ENCODE measurements at regions not wholly inside any gene's neighbourhood (a gene's known extent, or its start where the extent isn't known, plus 50 kb on each side); places are given as distances from the start of the nearest gene placed in this dataset.

DNA sequence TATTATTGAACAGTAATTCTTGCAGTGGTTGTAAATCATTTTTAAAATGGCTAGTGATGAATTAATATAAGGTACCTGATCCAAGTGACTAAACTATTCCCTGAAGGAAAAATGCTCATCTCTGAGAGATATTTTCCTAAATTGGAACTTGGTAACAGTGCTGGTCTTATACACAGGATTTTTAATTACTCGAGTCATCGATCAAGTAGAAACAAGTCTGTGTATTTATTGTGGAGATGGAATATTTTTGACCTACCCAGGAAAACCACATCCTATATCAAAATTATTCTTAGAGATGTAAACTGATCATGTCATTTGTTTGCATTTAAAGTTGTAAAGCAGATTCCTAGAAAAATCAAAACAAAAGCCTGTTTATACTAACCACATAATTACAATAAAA lies 166.9 kb downstream of the MOXD1 start:
- Histone ChIP-seq H2AFZ (ENCODE audit: insufficient read depth, low read depth, low read length, poor library complexity, severe bottlenecking) (no peak overlapping the region), H3K27ac (ENCODE audit: low read depth in 1 of 2, low read length in 2 of 2) (no peak overlapping the region), H3K4me3 (replicated peaks in 1 of 3; ENCODE audit: low read depth in 2 of 3, low read length in 3 of 3) (no peak overlapping the region), H3K4me2 (replicated peaks; ENCODE audit: extremely low read depth, low read length, poor library complexity, severe bottlenecking) (no peak overlapping the region), H3K79me2 (ENCODE audit: insufficient read depth, low read length) (no peaks in the 10 kb centered on the region), H3K36me3 (replicated peaks in 1 of 2; ENCODE audit: control insufficient read depth in 1 of 2, insufficient read depth in 2 of 2, low read length in 2 of 2) (no peaks in the 10 kb centered on the region), H4K20me1 (ENCODE audit: insufficient read depth, low read length) (no peaks in the 10 kb centered on the region), H3K4me1 (ENCODE audit: control insufficient read depth in 1 of 2, insufficient read depth in 2 of 2, low read length in 2 of 2) (no peaks in the 10 kb centered on the region), H3K9ac (ENCODE audit: insufficient read depth, low read length, poor library complexity, severe bottlenecking) (no peak overlapping the region), H3K27me3 (ENCODE audit: control insufficient read depth in 2 of 2, insufficient read depth in 2 of 2, low read length in 2 of 2) (no peaks in the 10 kb centered on the region), H3K9me3 (replicated peaks in 1 of 2; ENCODE audit: control insufficient read depth in 1 of 2, insufficient read depth in 1 of 2, low read length in 2 of 2) (no peaks in the 10 kb centered on the region)
- WGBS (ENCODE audit: insufficient coverage) = no CpG with 5 or more reads among the region's 2 CpGs
- no peaks in the 10 kb centered on the region for H3K4me1 Mint-ChIP-seq
- intact Hi-C loops (cut with micrococcal nuclease) = no loop called here
- H3K4me3 Mint-ChIP-seq = no peak overlapping the region
- no peaks in the 10 kb centered on the region for H3K9me3 Mint-ChIP-seq
- no peak for DNase-seq
- H3K27me3 Mint-ChIP-seq (ENCODE audit: low read depth in 3 of 3) = peaks cover 0 to 9% (median 0%) of the 10 kb centered on the region in 3 donors
- no peak overlapping the region for H3K27ac Mint-ChIP-seq
- TF ChIP-seq, protein P1, sequence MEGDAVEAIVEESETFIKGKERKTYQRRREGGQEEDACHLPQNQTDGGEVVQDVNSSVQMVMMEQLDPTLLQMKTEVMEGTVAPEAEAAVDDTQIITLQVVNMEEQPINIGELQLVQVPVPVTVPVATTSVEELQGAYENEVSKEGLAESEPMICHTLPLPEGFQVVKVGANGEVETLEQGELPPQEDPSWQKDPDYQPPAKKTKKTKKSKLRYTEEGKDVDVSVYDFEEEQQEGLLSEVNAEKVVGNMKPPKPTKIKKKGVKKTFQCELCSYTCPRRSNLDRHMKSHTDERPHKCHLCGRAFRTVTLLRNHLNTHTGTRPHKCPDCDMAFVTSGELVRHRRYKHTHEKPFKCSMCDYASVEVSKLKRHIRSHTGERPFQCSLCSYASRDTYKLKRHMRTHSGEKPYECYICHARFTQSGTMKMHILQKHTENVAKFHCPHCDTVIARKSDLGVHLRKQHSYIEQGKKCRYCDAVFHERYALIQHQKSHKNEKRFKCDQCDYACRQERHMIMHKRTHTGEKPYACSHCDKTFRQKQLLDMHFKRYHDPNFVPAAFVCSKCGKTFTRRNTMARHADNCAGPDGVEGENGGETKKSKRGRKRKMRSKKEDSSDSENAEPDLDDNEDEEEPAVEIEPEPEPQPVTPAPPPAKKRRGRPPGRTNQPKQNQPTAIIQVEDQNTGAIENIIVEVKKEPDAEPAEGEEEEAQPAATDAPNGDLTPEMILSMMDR (IDR thresholded peaks at IDR 0.05) = no peak
- H3K36me3 Mint-ChIP-seq = no peaks in the 10 kb centered on the region

DNA sequence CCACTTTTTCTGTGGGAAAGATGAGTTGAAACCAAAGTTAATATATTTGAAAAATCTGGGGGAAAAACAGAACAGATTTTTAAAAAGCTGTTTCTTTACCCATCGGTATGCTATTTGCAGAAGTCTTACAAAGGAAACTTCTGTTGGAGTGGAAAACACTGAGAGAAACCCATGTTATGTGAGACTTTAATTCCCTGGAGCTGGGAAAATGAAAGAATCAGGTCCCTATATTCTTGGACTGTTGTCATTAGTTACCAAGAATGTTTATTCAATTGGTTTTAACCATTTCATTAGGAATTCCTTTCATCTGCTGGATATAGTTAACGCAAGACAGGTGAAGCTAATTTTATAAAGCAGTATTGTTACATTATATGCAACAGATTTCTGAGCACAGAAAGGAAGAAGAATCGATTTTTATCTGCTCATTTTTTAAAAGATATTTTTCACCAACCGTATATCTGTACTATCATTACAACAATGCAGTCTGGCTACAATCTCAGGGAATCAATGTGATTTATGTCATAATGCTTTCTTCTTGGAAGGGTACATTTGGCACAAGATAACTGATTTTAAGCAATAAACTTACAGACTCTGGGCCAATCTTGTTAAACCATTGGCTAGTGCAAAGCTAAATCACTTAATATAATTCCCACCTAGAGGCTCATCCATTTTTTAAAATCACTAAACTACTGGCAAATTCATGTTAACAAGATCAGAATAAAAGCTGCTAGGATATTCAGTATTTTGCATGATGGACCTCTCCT lies 170.0 kb downstream of the MOXD1 start:
- TF ChIP-seq, protein P1 (IDR thresholded peaks at IDR 0.05) = no peak
- no peak overlapping the region for H3K27ac ChIP-seq (ENCODE audit: low read depth in 1 of 2, low read length in 2 of 2)
- H3K4me3 ChIP-seq (replicated peaks in 1 of 3; ENCODE audit: low read depth in 2 of 3, low read length in 3 of 3) = no peak overlapping the region
- no CpG with 5 or more reads among the region's 4 CpGs for WGBS (ENCODE audit: insufficient coverage)
- intact Hi-C loops (cut with micrococcal nuclease) = no loop called here
- no peaks in the 10 kb centered on the region for H3K36me3 Mint-ChIP-seq
- no peaks in the 10 kb centered on the region for H3K36me3 ChIP-seq (replicated peaks in 1 of 2; ENCODE audit: control insufficient read depth in 1 of 2, insufficient read depth in 2 of 2, low read length in 2 of 2)
- no peak for DNase-seq
- H4K20me1 ChIP-seq (ENCODE audit: insufficient read depth, low read length) = no peaks in the 10 kb centered on the region
- H3K4me1 ChIP-seq (ENCODE audit: control insufficient read depth in 1 of 2, insufficient read depth in 2 of 2, low read length in 2 of 2) = no peaks in the 10 kb centered on the region
- H2AFZ ChIP-seq (ENCODE audit: insufficient read depth, low read depth, low read length, poor library complexity, severe bottlenecking) = no peak overlapping the region
- no peak overlapping the region for H3K4me2 ChIP-seq (replicated peaks; ENCODE audit: extremely low read depth, low read length, poor library complexity, severe bottlenecking)
- peaks cover 0 to 4% (median 0%) of the 10 kb centered on the region in 3 donors for H3K27me3 Mint-ChIP-seq (ENCODE audit: low read depth in 3 of 3)
- H3K4me3 Mint-ChIP-seq = no peak overlapping the region
- no peak overlapping the region for H3K9ac ChIP-seq (ENCODE audit: insufficient read depth, low read length, poor library complexity, severe bottlenecking)
- H3K9me3 ChIP-seq (replicated peaks in 1 of 2; ENCODE audit: control insufficient read depth in 1 of 2, insufficient read depth in 1 of 2, low read length in 2 of 2) = no peaks in the 10 kb centered on the region
- H3K4me1 Mint-ChIP-seq = no peaks in the 10 kb centered on the region
- no peak overlapping the region for H3K27ac Mint-ChIP-seq
- H3K79me2 ChIP-seq (ENCODE audit: insufficient read depth, low read length) = no peaks in the 10 kb centered on the region
- H3K9me3 Mint-ChIP-seq = peaks cover 0 to 8% (median 3%) of the 10 kb centered on the region in 7 donors
- no peaks in the 10 kb centered on the region for H3K27me3 ChIP-seq (ENCODE audit: control insufficient read depth in 2 of 2, insufficient read depth in 2 of 2, low read length in 2 of 2)

Data from CD14-positive monocyte (primary cell).